IMR-90 (cell line): ENCODE measurements at regions not wholly inside any gene's neighbourhood (a gene's known extent, or its start where the extent isn't known, plus 50 kb on each side); places are given as distances from the start of the nearest gene placed in this dataset.

Experiments used
- CTCF ChIP-seq: conservative IDR thresholded peaks from 2 replicates; pipeline ENCODE4 v1.5.1; 2012; ENCODE audit warnings: mild to moderate bottlenecking, low read depth, low read length, improper control_type of control experiment
- POLR2A ChIP-seq: IDR thresholded peaks from 2 replicates; pipeline ENCODE4 v1.6.1; 2012; ENCODE audit warnings: mild to moderate bottlenecking, low read depth, low read length

- TF ChIP-seq CTCF (no peak), POLR2A (no peak)
Measured at GRCh38 chr3:118447339-118447738, 587.3 kb downstream of the IGSF11 start.
